ENCODE measurements at regions not wholly inside any gene's neighbourhood (a gene's known extent, or its start where the extent isn't known, plus 50 kb on each side); places are given as distances from the start of the nearest gene placed in this dataset.

DNA sequence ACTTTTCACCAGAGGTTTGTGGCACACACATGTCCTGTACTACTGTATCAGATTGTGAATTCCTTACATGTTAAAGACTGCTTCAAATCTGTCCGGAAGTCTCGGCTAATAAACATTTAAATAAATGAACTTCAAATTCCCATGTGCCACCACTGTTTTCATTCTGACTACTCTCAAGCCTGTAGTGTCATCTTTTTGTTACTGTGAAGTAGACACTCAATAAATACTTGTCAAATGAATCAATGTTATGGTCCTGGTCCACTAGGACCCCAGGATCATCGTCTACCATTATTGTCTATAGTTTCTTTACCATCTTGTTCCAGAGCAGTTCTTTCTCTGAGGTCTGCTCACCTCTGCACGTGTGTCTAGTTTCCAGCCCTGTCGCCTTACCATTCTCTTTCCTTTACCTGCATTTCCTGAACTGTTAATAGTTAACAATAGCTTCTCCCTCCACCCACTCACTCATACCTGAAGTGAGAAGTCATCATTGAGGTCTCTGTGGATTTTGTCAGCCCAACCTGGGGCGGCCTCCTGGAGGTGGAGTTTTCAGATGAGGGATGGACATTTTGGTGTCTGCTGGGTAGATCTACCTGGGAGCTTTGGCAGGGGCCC lies 333.0 kb downstream of the SEC14L1 start:
- TF ChIP-seq, protein P1, sequence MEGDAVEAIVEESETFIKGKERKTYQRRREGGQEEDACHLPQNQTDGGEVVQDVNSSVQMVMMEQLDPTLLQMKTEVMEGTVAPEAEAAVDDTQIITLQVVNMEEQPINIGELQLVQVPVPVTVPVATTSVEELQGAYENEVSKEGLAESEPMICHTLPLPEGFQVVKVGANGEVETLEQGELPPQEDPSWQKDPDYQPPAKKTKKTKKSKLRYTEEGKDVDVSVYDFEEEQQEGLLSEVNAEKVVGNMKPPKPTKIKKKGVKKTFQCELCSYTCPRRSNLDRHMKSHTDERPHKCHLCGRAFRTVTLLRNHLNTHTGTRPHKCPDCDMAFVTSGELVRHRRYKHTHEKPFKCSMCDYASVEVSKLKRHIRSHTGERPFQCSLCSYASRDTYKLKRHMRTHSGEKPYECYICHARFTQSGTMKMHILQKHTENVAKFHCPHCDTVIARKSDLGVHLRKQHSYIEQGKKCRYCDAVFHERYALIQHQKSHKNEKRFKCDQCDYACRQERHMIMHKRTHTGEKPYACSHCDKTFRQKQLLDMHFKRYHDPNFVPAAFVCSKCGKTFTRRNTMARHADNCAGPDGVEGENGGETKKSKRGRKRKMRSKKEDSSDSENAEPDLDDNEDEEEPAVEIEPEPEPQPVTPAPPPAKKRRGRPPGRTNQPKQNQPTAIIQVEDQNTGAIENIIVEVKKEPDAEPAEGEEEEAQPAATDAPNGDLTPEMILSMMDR (conservative IDR thresholded peaks at IDR 0.05; ENCODE audit: low read depth) = no peak
- H3K27ac ChIP-seq = peak overlapping the region; percentile 98
- CTCF ChIA-PET = no interaction called here
- DNase-seq (ENCODE audit: low spot score) = peak; percentile 63
- POLR2A ChIA-PET (ENCODE audit: low non-redundant PET) = no interaction called here

DNA sequence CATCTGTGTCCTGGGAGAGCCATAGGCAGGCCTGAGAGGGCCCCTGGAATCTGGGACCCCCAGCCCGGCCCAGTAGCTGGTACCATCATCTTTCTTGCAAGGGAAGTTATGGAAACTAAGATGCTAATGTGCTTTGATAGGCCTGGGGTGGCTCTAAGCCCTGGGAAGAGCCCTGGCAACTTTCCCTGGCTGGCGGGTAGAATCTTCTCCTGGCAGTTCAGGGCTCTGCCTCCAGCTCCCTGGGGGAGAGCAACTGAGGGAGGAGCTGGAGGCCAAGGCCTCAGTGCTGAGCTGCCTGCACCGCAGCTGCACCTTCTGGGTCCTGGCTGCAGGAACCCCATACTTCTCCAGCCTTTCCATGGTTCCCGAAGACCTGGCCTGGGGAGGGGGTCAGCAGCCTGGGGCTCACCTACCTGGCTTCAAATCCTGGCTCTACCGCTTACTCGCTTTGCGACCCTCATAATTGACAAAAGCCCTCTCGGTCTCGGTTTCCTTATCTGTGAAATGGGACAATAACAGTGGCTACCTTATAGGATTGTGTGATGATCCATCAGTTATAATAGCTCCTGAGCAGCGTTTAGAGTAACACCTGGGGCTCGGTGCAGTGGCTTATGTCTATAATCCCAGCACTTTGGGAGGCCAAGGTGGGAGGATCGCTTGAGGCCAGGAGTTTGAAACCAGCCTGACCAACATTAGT lies 333.7 kb downstream of the SEC14L1 start:
- H3K27ac ChIP-seq = peak overlapping the region; percentile 96
- ChIA-PET POLR2A (ENCODE audit: low non-redundant PET) (no interaction called here), CTCF (no interaction called here)
- TF ChIP-seq, protein P1 (conservative IDR thresholded peaks at IDR 0.05; ENCODE audit: low read depth) = no peak
- DNase-seq (ENCODE audit: low spot score) = no peak

DNA sequence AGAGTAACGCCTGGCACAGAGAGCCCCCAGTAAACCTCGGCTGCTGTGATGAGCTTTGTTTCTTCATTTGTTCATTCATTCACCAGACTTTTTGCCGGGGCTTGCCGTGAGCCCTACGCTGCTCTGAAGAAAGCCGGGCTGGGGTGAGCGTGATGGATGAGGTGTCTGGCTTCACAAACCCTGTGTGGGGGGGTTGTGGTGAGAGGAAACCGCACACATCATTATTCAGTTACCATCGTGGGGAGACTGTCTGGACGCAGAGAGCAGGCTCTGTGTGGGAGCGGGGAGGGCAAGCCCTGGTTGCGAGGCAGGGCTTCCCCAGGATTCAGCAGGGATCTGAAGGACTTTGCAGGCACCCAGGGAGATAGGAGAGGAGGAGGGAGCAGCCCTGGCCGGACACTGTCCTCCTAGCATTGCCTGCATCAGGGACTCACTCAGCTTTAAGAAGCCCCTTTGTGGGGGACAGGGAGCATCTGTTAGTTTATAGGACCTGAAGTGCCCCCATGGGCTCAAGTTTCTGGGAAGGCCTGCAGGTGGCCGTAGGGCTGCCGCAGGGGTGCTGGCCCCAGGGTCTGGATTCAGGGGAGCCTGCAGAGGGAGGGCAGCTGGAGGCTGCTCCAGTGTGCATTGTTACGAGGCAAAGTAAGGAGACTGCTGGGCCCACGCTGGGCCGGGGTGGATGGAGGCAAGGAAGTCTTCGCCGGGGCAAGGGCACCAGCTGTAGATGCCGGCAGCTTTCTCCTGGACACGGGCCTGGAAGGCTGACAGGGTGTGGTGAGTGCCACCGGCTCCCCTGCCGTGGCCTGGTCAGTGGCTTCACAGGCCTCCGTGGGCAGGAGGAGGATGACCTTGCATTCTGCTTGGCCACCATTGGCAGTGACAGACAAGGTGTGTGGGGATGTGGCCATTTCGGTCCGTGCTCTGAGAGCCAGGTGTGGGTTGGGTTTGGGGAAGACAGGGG lies 334.5 kb downstream of the SEC14L1 start:
- peak overlapping the region; percentile 96 for H3K27ac ChIP-seq
- POLR2A ChIA-PET (ENCODE audit: low non-redundant PET) = no interaction called here
- no peak for DNase-seq (ENCODE audit: low spot score)
- CTCF ChIA-PET = no interaction called here
- TF ChIP-seq, protein P1 (conservative IDR thresholded peaks at IDR 0.05; ENCODE audit: low read depth) = no peak

DNA sequence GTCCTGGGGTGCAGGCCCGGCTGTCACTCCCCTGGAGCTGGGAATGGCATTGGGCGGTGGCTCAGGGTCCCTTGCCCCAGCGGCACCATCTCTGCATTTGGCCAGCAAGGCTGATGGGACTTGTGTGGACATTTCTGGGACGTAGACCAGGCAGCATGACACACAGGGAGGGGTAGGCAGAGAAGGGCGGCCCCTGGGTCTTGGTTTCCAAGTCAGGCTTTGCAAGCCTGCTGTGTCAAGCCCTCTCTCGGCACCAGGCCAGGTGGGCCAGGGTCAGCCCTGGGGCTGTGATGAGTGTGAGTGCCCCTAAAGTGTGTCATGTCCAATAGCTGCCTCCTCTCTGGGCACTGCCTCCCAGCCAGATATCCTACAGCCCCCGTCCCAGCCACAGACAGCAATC lies 335.2 kb downstream of the SEC14L1 start:
- CTCF ChIA-PET = no interaction called here
- peak overlapping the region; percentile 96 for H3K27ac ChIP-seq
- POLR2A ChIA-PET (ENCODE audit: low non-redundant PET) = no interaction called here
- DNase-seq (ENCODE audit: low spot score) = no peak
- TF ChIP-seq, protein P1 (conservative IDR thresholded peaks at IDR 0.05; ENCODE audit: low read depth) = no peak

DNA sequence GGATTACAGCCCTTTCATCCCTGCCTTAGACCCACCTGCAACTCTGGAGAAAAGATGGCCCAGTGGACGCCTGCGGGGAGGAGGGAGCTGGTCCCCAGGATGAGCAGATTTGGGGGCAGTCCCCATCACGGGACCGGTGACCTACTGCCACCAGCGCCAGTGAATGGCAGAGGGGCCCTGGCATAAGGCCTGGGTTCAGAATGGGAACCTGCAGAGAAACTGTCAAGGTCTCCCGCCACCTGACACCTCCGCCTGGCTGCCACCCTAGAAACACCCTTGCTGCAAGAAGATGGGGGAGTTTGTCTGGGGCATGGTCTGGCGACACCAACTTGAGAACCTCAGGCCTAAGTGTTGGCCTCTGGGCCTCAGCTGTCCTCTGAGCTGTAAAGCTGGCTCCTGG lies 335.7 kb downstream of the SEC14L1 start:
- DNase-seq (ENCODE audit: low spot score) = no peak
- CTCF ChIA-PET = no interaction called here
- TF ChIP-seq, protein P1 (conservative IDR thresholded peaks at IDR 0.05; ENCODE audit: low read depth) = no peak
- POLR2A ChIA-PET (ENCODE audit: low non-redundant PET) = no interaction called here
- peak overlapping the region; percentile 96 for H3K27ac ChIP-seq
